OCI-LY3 (cell line): ENCODE measurements at regions not wholly inside any gene's neighbourhood (a gene's known extent, or its start where the extent isn't known, plus 50 kb on each side); places are given as distances from the start of the nearest gene placed in this dataset.

Experiments
- H2AFZ ChIP-seq: fragments of 200-600, 300-600 bp; shearing (Covaris generic); 2 replicates; pipeline ENCODE4 v1.6.0; 2014; ENCODE audit warnings: antibody characterized with exemption, low read depth, low read length
- H3K27ac ChIP-seq: fragments of 200-600, 300-600 bp; sonication (generic); 2 replicates; pipeline ENCODE4 v1.5.1; 2014; ENCODE audit warnings: mild to moderate bottlenecking, low read length, moderate library complexity, mixed read lengths
- H3K27me3 ChIP-seq: fragments of 200-600, 300-600 bp; sonication (generic); 2 replicates; pipeline ENCODE4 v1.6.1; 2014; ENCODE audit warnings: low read depth, low read length, mixed read lengths
- H3K36me3 ChIP-seq: fragments of 200-600, 300-600 bp; sonication (generic); replicated peaks from 2 replicates; pipeline ENCODE3; 2014; ENCODE audit warnings: low read depth, low read length, mixed read lengths
- H3K4me1 ChIP-seq: fragments of 300-600, 200-600 bp; sonication (generic); 2 replicates; pipeline ENCODE4 v1.6.1; 2014; ENCODE audit warnings: low read length, mixed read lengths
- H3K4me2 ChIP-seq: fragments of 200-600, 300-600 bp; sonication (generic); 2 replicates; pipeline ENCODE4 v1.6.1; 2014; ENCODE audit warnings: low read length, mixed read lengths
- H3K4me3 ChIP-seq: fragments of 300-600, 200-600 bp; sonication (generic); 2 replicates; pipeline ENCODE4 v1.5.1; 2014; ENCODE audit warnings: antibody characterized with exemption, mild to moderate bottlenecking, low read length, moderate library complexity
- H3K79me2 ChIP-seq: fragments of 300-600, 200-600 bp; shearing (Covaris generic); 2 replicates; pipeline ENCODE4 v1.6.1; 2014; ENCODE audit warnings: mild to moderate bottlenecking, low read length, mixed read lengths
- H3K9ac ChIP-seq: fragments of 300-600, 200-600 bp; shearing (Covaris generic); 2 replicates; pipeline ENCODE4 v1.6.0; 2014; ENCODE audit warnings: mild to moderate bottlenecking, low read length, moderate library complexity
- H3K9me3 ChIP-seq: fragments of 200-600, 300-600 bp; shearing (Covaris generic); 2 replicates; pipeline ENCODE4 v1.6.1; 2014; ENCODE audit warnings: low read length, mixed read lengths; ENCODE audit not compliant: insufficient read depth
- H4K20me1 ChIP-seq: fragments of 200-600, 300-600 bp; sonication (generic); 2 replicates; pipeline ENCODE4 v1.6.1; 2016; ENCODE audit warnings: low read length, mixed read lengths; ENCODE audit not compliant: insufficient read depth
- CTCF ChIP-seq: fragments of 200-600, 300-600 bp; sonication (generic); IDR thresholded peaks from 2 replicates; pipeline ENCODE4 v1.5.1; 2014; ENCODE audit warnings: antibody characterized with exemption, low read length, low read depth
- EZH2phosphoT487 ChIP-seq: fragments of 200-600 bp; shearing (Covaris generic); IDR thresholded peaks from 2 replicates; pipeline ENCODE4 v1.6.1; 2018; ENCODE audit warnings: antibody characterized with exemption, mixed run types, low read depth

GRCh38 chr6:147627411-147627810 lies 118.9 kb downstream of the SAMD5 start:
- Histone ChIP-seq H3K27ac (no peak overlapping the region), H3K27me3 (no peaks in the 10 kb centered on the region), H3K4me2 (no peak overlapping the region), H3K79me2 (no peaks in the 10 kb centered on the region), H4K20me1 (no peaks in the 10 kb centered on the region), H2AFZ (no peak overlapping the region), H3K36me3 (no peaks in the 10 kb centered on the region), H3K4me3 (no peak overlapping the region), H3K9me3 (no peaks in the 10 kb centered on the region), H3K9ac (no peak overlapping the region), H3K4me1 (no peaks in the 10 kb centered on the region)
- TF ChIP-seq EZH2phosphoT487 (no peak), CTCF (no peak)

GRCh38 chr6:147633191-147633590 lies 124.7 kb downstream of the SAMD5 start:
- TF ChIP-seq EZH2phosphoT487: no peak
- no peak for TF ChIP-seq CTCF
- no peaks in the 10 kb centered on the region for H3K79me2 ChIP-seq
- H3K27me3 ChIP-seq: no peaks in the 10 kb centered on the region
- H3K4me3 ChIP-seq: no peak overlapping the region
- no peak overlapping the region for H2AFZ ChIP-seq
- H3K27ac ChIP-seq: no peak overlapping the region
- no peaks in the 10 kb centered on the region for H4K20me1 ChIP-seq
- H3K9ac ChIP-seq: no peak overlapping the region
- no peaks in the 10 kb centered on the region for H3K36me3 ChIP-seq
- no peaks in the 10 kb centered on the region for H3K9me3 ChIP-seq
- H3K4me1 ChIP-seq: no peaks in the 10 kb centered on the region
- H3K4me2 ChIP-seq: no peak overlapping the region

DNA sequence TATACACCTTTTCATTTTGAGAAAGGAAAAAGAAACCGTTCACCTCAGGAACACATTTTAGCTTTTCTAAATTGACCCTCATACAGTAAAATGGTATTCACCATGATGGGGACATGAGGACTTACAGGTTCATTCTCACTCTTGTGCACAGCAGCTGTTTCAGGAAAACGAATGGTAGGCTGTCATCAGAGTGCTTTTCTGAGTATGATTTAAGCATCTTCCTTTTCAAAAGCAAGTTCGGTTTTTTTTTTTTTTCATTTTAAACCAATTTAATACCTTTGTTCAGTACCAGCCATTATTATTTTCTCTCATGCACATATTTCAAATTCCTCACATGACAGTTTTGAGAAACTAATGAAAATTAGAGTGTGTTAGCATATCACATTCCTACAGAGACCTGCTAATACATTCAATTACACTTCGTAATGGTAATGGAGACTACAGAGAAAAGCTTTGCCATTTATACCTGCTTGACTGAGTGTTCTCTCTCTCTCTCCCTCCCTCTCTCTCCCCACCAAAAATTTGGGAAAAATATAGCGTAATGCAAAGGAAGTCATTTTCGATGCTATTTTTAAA lies 129.2 kb downstream of the SAMD5 start:
- H3K9ac ChIP-seq: no peak overlapping the region
- no peaks in the 10 kb centered on the region for H3K36me3 ChIP-seq
- H3K4me3 ChIP-seq: no peak overlapping the region
- no peaks in the 10 kb centered on the region for H3K9me3 ChIP-seq
- no peak overlapping the region for H2AFZ ChIP-seq
- H3K27me3 ChIP-seq: no peaks in the 10 kb centered on the region
- TF ChIP-seq CTCF (no peak), EZH2phosphoT487 (no peak)
- H3K79me2 ChIP-seq: no peaks in the 10 kb centered on the region
- no peak overlapping the region for H3K4me2 ChIP-seq
- no peaks in the 10 kb centered on the region for H4K20me1 ChIP-seq
- no peak overlapping the region for H3K27ac ChIP-seq
- H3K4me1 ChIP-seq: no peaks in the 10 kb centered on the region

GRCh38 chr6:147639279-147639678 lies 130.8 kb downstream of the SAMD5 start:
- H3K9ac ChIP-seq: no peak overlapping the region
- H3K36me3 ChIP-seq: no peaks in the 10 kb centered on the region
- H3K79me2 ChIP-seq: no peaks in the 10 kb centered on the region
- no peaks in the 10 kb centered on the region for H3K27me3 ChIP-seq
- no peak overlapping the region for H2AFZ ChIP-seq
- no peaks in the 10 kb centered on the region for H3K9me3 ChIP-seq
- no peaks in the 10 kb centered on the region for H4K20me1 ChIP-seq
- H3K4me2 ChIP-seq: no peak overlapping the region
- no peaks in the 10 kb centered on the region for H3K4me1 ChIP-seq
- TF ChIP-seq CTCF: no peak
- TF ChIP-seq EZH2phosphoT487: no peak
- H3K27ac ChIP-seq: no peak overlapping the region
- H3K4me3 ChIP-seq: no peak overlapping the region
